Ovary (tissue), 7 donors: ENCODE measurements at regions not wholly inside any gene's neighbourhood (a gene's known extent, or its start where the extent isn't known, plus 50 kb on each side); places are given as distances from the start of the nearest gene placed in this dataset.

Source experiments
- DNase-seq, 5 donors: peaks; one replicate each; pipeline ENCODE4 v3.0.0-alpha.2; 2019 to 2020
- H3K27ac ChIP-seq, 2 donors: fragments of 200-600 bp; one replicate each; pipeline versions ENCODE4 v1.5.1 to v1.8.0; 2019 to 2022
- H3K27me3 ChIP-seq: fragments of 200-600 bp; one replicate; pipeline ENCODE4 v1.8.0; 2022
- H3K36me3 ChIP-seq: fragments of 200-600 bp; sonication (generic); one replicate; pipeline ENCODE4 v1.5.1; 2019
- H3K4me1 ChIP-seq: one replicate; pipeline ENCODE4 v1.8.1; 2013; ENCODE audit warnings: mild to moderate bottlenecking, moderate library complexity; ENCODE audit not compliant: insufficient read depth
- H3K4me3 ChIP-seq: fragments of 200-600 bp; sonication (generic); one replicate; pipeline ENCODE4 v1.5.1; 2017
- H3K9me3 ChIP-seq, 2 donors: fragments of 200-600 bp in 1 of 2; sonication (generic) in 1 of 2; one replicate each; pipeline versions ENCODE4 v1.5.1 to v1.8.1; 2013 to 2019; ENCODE audit warnings: mild to moderate bottlenecking in 1 of 2, moderate library complexity in 1 of 2
- EP300 ChIP-seq: sonication (generic); formaldehyde crosslinking; IDR thresholded peaks from one replicate; pipeline ENCODE4 v1.6.1; 2017; ENCODE audit warnings: antibody characterized with exemption
- POLR2A ChIP-seq: fragments of 450-650 bp; IDR thresholded peaks from one replicate; pipeline ENCODE4 v1.6.1; 2017; ENCODE audit warnings: antibody characterized with exemption, mild to moderate bottlenecking, moderate library complexity
- WGBS, 3 donors: extraction: QIAGEN DNeasy Blood & Tissue Kit in 1 of 3; methylation state at CpG; one replicate each; pipeline versions ENCODE4 v1.1.5 to v1.1.7; 2013 to 2017; 5-methylcytosine and 5-hydroxymethylcytosine counted together
- intact Hi-C, 4 donors: fragments of 100-400 bp; cut with DNase I; formaldehyde crosslinking; loops; one replicate each; pipeline versions ENCODE4 v1.11.0 to v1.15.1; 2022 to 2023
- TF ChIP-seq, protein P1 (sequence below), 3 donors: fragments of 450-650 bp in 2 of 3; fragments of 200-600 bp in 1 of 3; IDR thresholded peaks; one replicate each; pipeline versions ENCODE4 v1.5.1 to v1.8.0; 2016 to 2022; ENCODE audit warnings: antibody characterized with exemption in 3 of 3, mild to moderate bottlenecking in 1 of 3
- donor health status: DM: no; HTN: no; CAD: no; lungs with moderate emphysema.
- donor health status: DM: no; HTN: no; CAD: no.
- donor health status: Bipolar disorder and iron deficiency.
- donor health status: DM: no; HTN: no; CAD: no.
- donor health status: DM: yes; HTN: yes; CAD: no.

GRCh38 chr21:35868869-35869223, 191.5 kb downstream of the SETD4 start:
- Histone ChIP-seq H3K4me3 (no peak overlapping the region), H3K4me1 (no peaks in the 10 kb centered on the region), H3K36me3 (no peaks in the 10 kb centered on the region), H3K27me3 (no peaks in the 10 kb centered on the region), H3K27ac (no peak overlapping the region), H3K9me3 (no peaks in the 10 kb centered on the region)
- TF ChIP-seq, protein P1, sequence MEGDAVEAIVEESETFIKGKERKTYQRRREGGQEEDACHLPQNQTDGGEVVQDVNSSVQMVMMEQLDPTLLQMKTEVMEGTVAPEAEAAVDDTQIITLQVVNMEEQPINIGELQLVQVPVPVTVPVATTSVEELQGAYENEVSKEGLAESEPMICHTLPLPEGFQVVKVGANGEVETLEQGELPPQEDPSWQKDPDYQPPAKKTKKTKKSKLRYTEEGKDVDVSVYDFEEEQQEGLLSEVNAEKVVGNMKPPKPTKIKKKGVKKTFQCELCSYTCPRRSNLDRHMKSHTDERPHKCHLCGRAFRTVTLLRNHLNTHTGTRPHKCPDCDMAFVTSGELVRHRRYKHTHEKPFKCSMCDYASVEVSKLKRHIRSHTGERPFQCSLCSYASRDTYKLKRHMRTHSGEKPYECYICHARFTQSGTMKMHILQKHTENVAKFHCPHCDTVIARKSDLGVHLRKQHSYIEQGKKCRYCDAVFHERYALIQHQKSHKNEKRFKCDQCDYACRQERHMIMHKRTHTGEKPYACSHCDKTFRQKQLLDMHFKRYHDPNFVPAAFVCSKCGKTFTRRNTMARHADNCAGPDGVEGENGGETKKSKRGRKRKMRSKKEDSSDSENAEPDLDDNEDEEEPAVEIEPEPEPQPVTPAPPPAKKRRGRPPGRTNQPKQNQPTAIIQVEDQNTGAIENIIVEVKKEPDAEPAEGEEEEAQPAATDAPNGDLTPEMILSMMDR (IDR thresholded peaks at IDR 0.05), result no peak
- TF ChIP-seq POLR2A (no peak), EP300 (no peak)
- no peak for DNase-seq
- intact Hi-C loops, result no loop called here

GRCh38 chr21:35868005-35868868, 192.1 kb downstream of the SETD4 start:
- no peak for DNase-seq
- TF ChIP-seq, protein P1 (IDR thresholded peaks at IDR 0.05), result no peak
- TF ChIP-seq EP300 (no peak), POLR2A (no peak)
- Histone ChIP-seq H3K4me3 (no peak overlapping the region), H3K36me3 (no peaks in the 10 kb centered on the region), H3K27me3 (no peaks in the 10 kb centered on the region), H3K9me3 (no peaks in the 10 kb centered on the region), H3K4me1 (no peaks in the 10 kb centered on the region), H3K27ac (no peak overlapping the region)
- intact Hi-C loops, result no loop called here
- WGBS, 3 donors, result 79 to 83% (median 80%) methylated on average over 10 of the region's 10 CpGs

GRCh38 chr21:35864039-35864438, 196.3 kb downstream of the SETD4 start:
- no peak overlapping the region for H3K4me3 ChIP-seq
- no peak for DNase-seq
- no peak overlapping the region for H3K27ac ChIP-seq
- no peaks in the 10 kb centered on the region for H3K36me3 ChIP-seq
- no peaks in the 10 kb centered on the region for H3K4me1 ChIP-seq
- H3K9me3 ChIP-seq, result no peaks in the 10 kb centered on the region
- H3K27me3 ChIP-seq, result no peaks in the 10 kb centered on the region
- intact Hi-C loops, result no loop called here
- TF ChIP-seq EP300, result no peak
- no peak for TF ChIP-seq POLR2A
- TF ChIP-seq, protein P1 (IDR thresholded peaks at IDR 0.05), result no peak
- 67 to 79% (median 76%) methylated on average over 4 of the region's 4 CpGs for WGBS, 3 donors

DNA sequence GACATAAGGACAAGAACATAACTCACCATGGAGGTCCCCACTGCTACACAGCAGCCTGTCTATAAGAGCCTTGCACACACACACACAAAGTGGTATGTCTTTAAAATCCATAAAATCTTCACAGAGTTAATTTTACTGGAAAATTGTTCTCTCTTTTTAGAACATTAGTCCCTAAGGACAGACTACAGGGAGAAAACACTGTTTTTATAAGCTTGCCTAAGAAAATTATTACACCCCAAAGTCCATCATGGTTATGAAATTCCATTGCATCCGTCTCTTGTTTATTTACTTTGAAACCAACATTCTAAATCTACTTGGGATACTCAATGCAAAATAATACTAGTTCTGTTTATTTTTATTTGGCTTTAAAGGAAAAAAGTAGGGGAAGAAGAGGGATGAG, 197.4 kb downstream of the SETD4 start:
- no peaks in the 10 kb centered on the region for H3K9me3 ChIP-seq
- no peaks in the 10 kb centered on the region for H3K36me3 ChIP-seq
- no peak for DNase-seq
- TF ChIP-seq POLR2A, result no peak
- TF ChIP-seq, protein P1 (IDR thresholded peaks at IDR 0.05), result no peak
- TF ChIP-seq EP300, result no peak
- H3K27ac ChIP-seq, result no peak overlapping the region
- 63 to 80% (median 64%) methylated on average over 1 of the region's 1 CpG for WGBS, 3 donors
- no peak overlapping the region for H3K4me3 ChIP-seq
- intact Hi-C loops, result no loop called here
- no peaks in the 10 kb centered on the region for H3K4me1 ChIP-seq
- H3K27me3 ChIP-seq, result no peaks in the 10 kb centered on the region
